Activated naive CD8-positive, alpha-beta T cell (primary cell): ENCODE measurements at regions not wholly inside any gene's neighbourhood (a gene's known extent, or its start where the extent isn't known, plus 50 kb on each side); places are given as distances from the start of the nearest gene placed in this dataset.

ENCODE experiments used
- H3K27ac Mint-ChIP-seq: one replicate; pipeline ENCODE4 v1.8.0; 2021; ENCODE audit warnings: mixed read lengths
- H3K27me3 Mint-ChIP-seq: one replicate; pipeline ENCODE4 v1.8.0; 2021; ENCODE audit warnings: mixed read lengths
- H3K36me3 Mint-ChIP-seq: one replicate; pipeline ENCODE4 v1.8.0; 2021; ENCODE audit warnings: mixed read lengths
- H3K4me1 Mint-ChIP-seq: one replicate; pipeline ENCODE4 v1.8.0; 2021; ENCODE audit warnings: low read depth, mixed read lengths
- H3K4me3 Mint-ChIP-seq: one replicate; pipeline ENCODE4 v1.8.0; 2021; ENCODE audit warnings: mild to moderate bottlenecking, mixed read lengths
- H3K9me3 Mint-ChIP-seq: one replicate; pipeline ENCODE4 v1.8.0; 2021; ENCODE audit warnings: low read depth, mixed read lengths

DNA sequence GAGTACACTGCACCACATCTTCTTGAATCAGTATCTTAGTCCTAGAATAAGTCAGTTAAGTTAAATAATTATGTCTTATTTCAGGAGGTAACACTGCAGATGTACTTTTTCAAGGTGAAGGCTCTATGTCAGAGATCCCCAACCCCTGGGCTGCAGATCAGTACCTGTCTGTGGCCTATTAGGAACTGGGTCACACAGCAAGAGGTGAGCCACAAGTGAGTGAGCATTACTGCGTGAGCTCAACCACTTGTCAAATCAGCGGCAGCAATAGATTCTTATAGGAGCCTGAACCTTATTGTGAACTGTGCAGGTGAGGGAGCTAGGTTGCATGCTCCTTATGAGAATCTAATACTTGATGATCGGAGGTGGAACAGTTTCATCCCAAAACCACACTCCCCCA is 851.9 kb upstream of the ALCAM start:
- Mint-ChIP-seq H3K9me3 (no peaks in the 10 kb centered on the region), H3K27ac (no peak overlapping the region), H3K4me1 (no peaks in the 10 kb centered on the region), H3K4me3 (no peak overlapping the region), H3K36me3 (no peaks in the 10 kb centered on the region), H3K27me3 (no peaks in the 10 kb centered on the region)

DNA sequence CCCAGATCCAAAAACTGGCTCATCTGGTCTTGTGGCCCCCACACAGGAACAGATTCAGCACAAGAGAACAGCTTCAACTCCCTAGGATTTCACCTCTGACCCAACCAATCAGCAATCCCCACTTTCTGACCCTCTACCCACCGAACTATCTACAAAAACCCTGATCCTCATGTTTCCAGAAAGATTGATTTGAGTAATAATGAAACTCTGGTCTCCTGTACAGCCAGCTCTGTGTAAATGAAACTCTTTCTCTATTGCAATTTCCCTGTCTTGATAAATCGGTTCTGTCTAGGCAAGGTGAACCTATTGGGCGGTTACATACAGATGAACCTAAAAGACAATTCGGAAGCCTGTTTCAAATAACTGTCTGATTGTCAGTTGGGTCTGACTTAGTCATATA is 847.6 kb upstream of the ALCAM start:
- Mint-ChIP-seq H3K27ac (no peak overlapping the region), H3K27me3 (no peaks in the 10 kb centered on the region), H3K36me3 (no peaks in the 10 kb centered on the region), H3K4me3 (no peak overlapping the region), H3K9me3 (no peaks in the 10 kb centered on the region), H3K4me1 (no peaks in the 10 kb centered on the region)

DNA sequence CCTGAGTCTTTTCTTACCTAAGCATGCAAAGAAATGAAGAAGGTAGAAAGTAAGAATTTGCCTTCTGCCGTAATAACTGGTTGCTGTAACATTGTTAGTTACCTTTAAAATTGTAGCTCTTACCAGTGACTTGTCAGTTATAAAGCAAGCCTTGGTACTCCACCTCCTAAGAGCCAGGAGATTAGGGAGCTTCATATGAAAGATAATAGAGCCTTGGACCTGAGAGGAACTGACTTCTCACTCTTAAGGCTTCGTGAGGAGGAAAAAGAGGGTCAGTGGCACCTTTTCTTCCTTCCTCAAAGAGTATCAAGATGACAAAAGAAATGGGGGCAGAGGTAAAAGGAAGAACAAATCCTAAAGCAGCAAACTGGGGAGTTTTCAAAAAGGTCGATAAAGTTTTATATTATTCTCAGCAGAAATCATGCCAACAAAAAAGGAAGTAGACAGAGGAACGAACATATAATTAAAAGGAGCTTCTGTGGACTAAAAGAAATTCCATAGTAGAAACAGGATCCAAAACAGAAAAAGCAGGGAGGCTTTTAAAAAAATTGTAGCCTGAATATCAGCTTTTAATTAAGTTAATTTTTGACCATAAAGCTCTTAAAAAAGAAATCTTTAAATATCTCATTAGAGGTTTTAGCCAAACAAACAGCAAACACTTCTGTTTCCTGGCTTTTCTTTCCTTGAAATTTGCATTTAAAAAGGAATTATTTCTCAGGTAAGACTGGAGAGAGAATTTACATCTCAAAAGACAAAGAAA is 847.1 kb upstream of the ALCAM start:
- H3K27ac Mint-ChIP-seq, result no peak overlapping the region
- no peaks in the 10 kb centered on the region for H3K9me3 Mint-ChIP-seq
- no peaks in the 10 kb centered on the region for H3K4me1 Mint-ChIP-seq
- no peaks in the 10 kb centered on the region for H3K27me3 Mint-ChIP-seq
- H3K36me3 Mint-ChIP-seq, result no peaks in the 10 kb centered on the region
- H3K4me3 Mint-ChIP-seq, result no peak overlapping the region

DNA sequence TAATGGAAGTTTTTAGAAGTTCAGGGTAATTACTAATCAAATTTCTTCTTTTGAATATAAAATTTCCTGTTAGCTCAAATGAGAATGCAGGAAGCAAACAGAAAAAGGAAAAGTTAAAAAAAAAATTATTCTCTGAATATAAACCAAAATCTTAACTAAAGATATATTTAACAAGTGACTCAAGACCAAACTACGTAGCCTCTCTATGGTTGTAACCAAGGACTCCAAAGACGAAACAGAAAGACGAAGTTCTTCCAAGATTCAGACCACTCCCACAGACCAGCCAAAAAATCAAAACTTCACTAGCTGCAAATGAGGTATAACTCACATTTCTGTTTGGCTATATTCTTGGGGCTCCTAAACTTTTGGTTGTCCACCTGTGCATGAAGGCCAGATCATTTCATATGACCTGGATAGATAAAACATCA is 846.5 kb upstream of the ALCAM start:
- Mint-ChIP-seq H3K27me3 (no peaks in the 10 kb centered on the region), H3K27ac (no peak overlapping the region), H3K4me1 (no peaks in the 10 kb centered on the region), H3K9me3 (no peaks in the 10 kb centered on the region), H3K36me3 (no peaks in the 10 kb centered on the region), H3K4me3 (no peak overlapping the region)

DNA sequence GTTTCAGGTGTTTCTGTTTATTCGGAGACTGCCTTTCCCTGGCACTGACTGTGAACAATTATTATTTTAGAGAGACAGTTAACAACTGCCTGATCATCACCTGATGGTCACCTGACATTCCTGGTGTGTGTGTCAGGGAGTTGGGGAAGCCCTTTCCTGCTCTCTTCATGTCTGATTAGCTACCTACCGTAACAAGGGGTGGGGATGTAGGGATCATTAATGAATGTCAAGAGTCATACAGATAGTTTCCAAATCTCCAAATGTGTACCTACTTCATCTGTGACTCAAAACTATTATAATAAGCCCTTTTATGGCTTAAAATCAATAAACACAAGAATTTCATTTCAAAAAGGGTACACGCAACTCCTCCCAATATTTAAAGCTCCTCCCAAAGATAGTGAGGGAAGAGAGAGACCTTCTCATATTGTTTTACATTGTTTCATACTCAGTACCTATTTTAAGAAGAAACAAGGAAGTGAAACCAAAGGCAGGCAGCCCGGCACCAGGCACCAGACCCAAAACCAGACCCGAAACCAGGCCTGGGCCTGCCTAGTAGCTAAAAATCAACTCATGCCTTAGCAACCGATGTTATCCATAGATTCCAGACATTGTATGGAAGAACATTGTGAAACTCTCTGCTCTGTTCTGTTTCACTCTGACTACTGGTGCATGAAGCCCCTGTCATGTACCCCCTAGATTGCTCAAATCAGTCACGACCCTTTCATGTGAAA is 844.9 kb upstream of the ALCAM start:
- no peak overlapping the region for H3K4me3 Mint-ChIP-seq
- H3K4me1 Mint-ChIP-seq, result no peaks in the 10 kb centered on the region
- no peaks in the 10 kb centered on the region for H3K9me3 Mint-ChIP-seq
- H3K27ac Mint-ChIP-seq, result no peak overlapping the region
- H3K36me3 Mint-ChIP-seq, result no peaks in the 10 kb centered on the region
- no peaks in the 10 kb centered on the region for H3K27me3 Mint-ChIP-seq

DNA sequence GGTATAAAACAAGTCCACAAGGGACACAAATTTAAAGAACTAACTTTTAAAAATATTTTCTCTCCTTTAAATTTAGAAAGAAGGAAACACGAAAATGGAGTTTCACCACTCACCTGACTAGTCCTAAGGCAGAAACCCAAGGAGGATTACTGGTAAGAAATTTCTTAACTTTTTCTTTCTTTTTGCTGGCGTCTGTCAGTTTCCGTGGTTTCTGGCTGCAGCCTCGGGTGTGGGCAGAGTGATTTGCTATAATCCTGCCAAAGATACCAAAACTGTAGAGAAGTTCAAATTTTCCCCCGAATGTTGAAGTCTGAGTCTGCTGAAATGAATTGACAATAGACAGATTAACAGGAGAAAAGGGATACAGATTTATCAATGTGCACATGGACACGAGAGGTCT is 843.6 kb upstream of the ALCAM start:
- H3K27me3 Mint-ChIP-seq, result no peaks in the 10 kb centered on the region
- H3K27ac Mint-ChIP-seq, result no peak overlapping the region
- H3K9me3 Mint-ChIP-seq, result no peaks in the 10 kb centered on the region
- no peaks in the 10 kb centered on the region for H3K36me3 Mint-ChIP-seq
- no peak overlapping the region for H3K4me3 Mint-ChIP-seq
- no peaks in the 10 kb centered on the region for H3K4me1 Mint-ChIP-seq

DNA sequence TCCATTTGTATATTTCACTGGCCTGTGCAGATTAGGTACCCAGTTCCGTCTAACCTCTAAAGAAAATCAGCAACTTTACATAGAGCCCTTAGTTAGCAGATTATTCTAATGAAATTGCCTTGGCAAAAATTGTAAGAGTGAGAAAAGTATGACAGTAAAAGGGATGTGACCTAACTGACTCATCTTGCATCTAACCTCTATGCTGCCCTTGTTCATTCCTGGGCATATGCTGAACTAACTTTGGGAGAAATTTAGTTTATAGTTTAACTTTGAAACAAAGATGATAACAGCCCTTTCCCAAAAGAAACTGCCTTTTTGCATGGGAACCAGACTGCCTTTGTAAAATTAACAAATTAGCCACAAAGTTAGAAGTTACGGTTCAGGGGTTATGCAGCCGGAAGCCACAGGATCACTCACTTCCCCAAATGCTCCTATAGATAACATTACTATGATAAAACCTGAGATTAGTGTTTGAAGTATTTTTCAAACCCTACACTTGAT is 839.8 kb upstream of the ALCAM start:
- Mint-ChIP-seq H3K27me3 (no peaks in the 10 kb centered on the region), H3K9me3 (no peaks in the 10 kb centered on the region), H3K27ac (no peak overlapping the region), H3K4me3 (no peak overlapping the region), H3K36me3 (no peaks in the 10 kb centered on the region), H3K4me1 (no peaks in the 10 kb centered on the region)

DNA sequence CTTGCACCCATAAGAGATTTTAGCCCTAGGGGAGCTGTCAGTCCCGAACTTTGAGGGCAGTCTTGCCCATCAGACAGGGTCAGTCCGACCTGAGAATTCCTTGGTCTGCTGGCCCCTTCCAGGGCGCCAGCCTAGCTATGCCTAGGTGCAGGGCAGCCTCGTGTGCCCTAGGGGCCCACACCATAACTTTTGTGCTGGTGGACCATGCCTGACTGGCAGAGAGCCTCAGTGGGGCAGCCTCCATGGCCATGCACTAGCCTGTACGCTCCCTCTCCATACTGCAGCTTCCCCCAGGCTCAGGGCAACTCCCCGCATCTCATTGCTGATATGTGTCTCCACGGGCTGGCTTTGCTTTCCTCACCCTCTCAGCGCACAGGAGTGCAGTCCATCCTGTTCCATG is 835.8 kb upstream of the ALCAM start:
- H3K36me3 Mint-ChIP-seq, result no peaks in the 10 kb centered on the region
- H3K27me3 Mint-ChIP-seq, result no peaks in the 10 kb centered on the region
- no peak overlapping the region for H3K27ac Mint-ChIP-seq
- peaks cover 4% of the 10 kb centered on the region for H3K9me3 Mint-ChIP-seq
- no peak overlapping the region for H3K4me3 Mint-ChIP-seq
- no peaks in the 10 kb centered on the region for H3K4me1 Mint-ChIP-seq

DNA sequence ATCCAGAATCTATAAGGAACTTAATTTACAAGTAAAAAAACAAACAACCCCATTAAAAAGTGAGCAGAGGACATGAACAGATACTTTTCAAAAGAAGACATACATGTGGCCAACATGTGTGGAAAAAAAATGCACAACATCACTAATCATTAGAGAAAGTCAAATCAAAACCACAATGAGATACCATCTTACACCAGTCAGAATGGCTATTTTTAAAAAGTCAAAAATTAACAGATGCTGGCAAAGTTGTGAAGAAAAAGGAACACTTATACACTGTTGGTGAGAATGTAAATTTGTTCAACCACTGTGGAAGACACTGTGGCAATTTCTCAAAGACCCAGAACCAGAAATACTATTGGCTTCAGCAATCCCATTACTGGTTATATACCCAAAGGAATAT is 830.0 kb upstream of the ALCAM start:
- no peaks in the 10 kb centered on the region for H3K36me3 Mint-ChIP-seq
- no peak overlapping the region for H3K27ac Mint-ChIP-seq
- H3K27me3 Mint-ChIP-seq, result no peaks in the 10 kb centered on the region
- no peak overlapping the region for H3K4me3 Mint-ChIP-seq
- no peaks in the 10 kb centered on the region for H3K4me1 Mint-ChIP-seq
- peaks cover 4% of the 10 kb centered on the region for H3K9me3 Mint-ChIP-seq

DNA sequence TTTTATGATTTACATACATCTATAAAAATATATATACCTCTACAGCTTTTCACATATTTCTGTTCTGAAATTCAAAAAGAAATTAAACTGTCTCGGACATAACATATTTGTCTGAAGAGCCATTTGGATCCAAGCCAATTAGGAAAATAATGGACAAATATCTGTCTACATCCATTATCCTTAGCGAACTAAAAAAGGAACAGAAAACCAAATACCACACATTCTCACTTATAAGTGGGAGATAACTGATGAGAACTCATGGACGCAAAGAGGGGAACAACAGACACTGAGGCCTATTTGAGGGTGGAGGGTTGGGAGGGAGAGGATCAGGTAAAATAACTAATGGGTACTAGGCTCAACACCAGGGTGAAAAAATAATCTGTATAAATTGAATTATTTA is 829.4 kb upstream of the ALCAM start:
- no peak overlapping the region for H3K27ac Mint-ChIP-seq
- no peaks in the 10 kb centered on the region for H3K4me1 Mint-ChIP-seq
- no peaks in the 10 kb centered on the region for H3K36me3 Mint-ChIP-seq
- no peaks in the 10 kb centered on the region for H3K27me3 Mint-ChIP-seq
- peaks cover 2% of the 10 kb centered on the region for H3K9me3 Mint-ChIP-seq
- H3K4me3 Mint-ChIP-seq, result no peak overlapping the region

DNA sequence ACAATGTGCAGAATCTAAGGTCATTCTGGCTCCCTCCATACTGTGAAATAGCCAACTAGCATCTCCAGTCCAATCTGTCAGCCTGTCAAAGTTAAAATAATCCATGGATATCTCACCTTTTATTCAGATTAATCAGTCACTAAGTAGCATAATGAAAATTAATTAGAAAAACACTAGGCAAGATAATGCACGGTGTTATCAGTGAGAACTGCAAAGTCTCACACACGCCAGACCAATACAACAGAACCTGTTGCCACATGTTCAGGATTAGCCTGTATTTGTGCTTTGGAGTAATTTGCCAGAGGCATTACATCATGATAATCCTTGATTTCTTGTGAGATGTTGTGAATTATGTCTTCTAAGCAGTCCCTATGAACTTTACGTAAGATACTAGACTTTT is 820.4 kb upstream of the ALCAM start:
- Mint-ChIP-seq H3K4me3 (no peak overlapping the region), H3K27me3 (peaks cover 2% of the 10 kb centered on the region), H3K36me3 (no peaks in the 10 kb centered on the region), H3K27ac (no peak overlapping the region), H3K4me1 (no peaks in the 10 kb centered on the region), H3K9me3 (no peaks in the 10 kb centered on the region)

DNA sequence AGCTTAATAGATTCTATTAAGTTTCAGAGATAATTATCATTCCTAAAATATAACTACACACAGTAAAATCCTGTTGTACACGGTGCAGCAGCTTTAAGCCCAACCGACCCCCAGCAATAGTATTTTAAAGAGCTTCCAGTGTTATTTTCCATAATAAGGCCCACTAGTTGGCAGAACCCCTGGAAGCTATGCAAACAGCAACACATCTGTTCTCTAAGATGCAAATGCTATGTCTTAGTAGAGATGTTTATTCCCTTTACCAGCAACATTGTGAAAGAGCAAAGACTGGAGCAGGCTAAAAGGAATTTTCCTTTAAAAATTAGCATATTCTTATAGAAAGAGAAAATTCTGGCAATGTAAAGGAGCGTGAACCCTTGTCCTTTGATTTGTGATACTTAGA is 819.7 kb upstream of the ALCAM start:
- H3K4me3 Mint-ChIP-seq, result no peak overlapping the region
- H3K4me1 Mint-ChIP-seq, result no peaks in the 10 kb centered on the region
- H3K9me3 Mint-ChIP-seq, result no peaks in the 10 kb centered on the region
- no peak overlapping the region for H3K27ac Mint-ChIP-seq
- no peaks in the 10 kb centered on the region for H3K36me3 Mint-ChIP-seq
- peaks cover 2% of the 10 kb centered on the region for H3K27me3 Mint-ChIP-seq

DNA sequence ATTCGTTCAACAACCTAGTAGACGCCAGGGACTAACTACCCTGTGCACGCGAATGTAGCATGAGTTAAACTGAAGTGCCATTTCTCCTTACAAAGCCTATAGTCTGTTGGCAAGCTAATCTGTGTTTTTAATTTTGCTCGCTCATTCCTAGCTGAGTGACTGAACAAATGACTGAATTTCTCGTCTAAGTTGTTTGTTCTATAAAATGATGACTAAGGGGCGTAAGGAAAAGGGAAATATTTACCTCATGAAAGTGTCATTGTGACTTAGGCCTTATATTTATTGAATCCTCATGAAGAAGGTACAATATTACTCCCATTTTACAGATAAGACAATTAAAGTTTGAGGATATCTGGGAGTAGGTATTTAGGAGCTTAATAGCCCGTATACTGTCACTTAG is 818.3 kb upstream of the ALCAM start:
- H3K27ac Mint-ChIP-seq, result no peak overlapping the region
- no peaks in the 10 kb centered on the region for H3K9me3 Mint-ChIP-seq
- H3K27me3 Mint-ChIP-seq, result peaks cover 2% of the 10 kb centered on the region
- no peaks in the 10 kb centered on the region for H3K4me1 Mint-ChIP-seq
- no peak overlapping the region for H3K4me3 Mint-ChIP-seq
- H3K36me3 Mint-ChIP-seq, result no peaks in the 10 kb centered on the region

DNA sequence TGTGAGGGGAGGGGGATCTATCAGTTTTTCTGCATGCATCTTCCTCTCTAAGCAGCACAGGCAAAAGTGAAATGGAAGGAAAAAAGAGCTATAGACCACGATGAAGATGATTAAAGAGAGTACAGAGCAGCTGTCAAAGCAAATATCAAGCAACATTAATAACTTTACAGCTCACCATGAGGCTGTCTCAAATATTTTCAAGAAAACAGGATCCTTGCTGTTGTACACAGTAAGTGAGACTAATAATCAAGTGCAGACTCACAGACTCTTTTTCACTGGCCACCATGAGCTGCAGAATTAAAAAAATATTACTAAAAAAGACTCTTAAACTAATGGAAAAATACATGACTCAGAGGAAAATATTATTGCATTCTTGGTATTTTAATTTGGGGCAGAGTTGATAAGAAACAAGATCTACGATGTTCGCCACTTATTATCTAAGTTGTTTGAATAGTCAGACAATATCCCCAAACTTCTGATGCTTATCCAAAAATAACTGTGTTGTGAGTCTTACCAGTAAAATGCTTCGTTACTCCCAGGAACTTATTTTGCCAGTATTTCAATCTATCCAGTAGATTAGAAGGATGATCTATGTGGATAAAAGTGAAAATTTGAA is 817.5 kb upstream of the ALCAM start:
- Mint-ChIP-seq H3K4me1 (no peaks in the 10 kb centered on the region), H3K4me3 (no peak overlapping the region), H3K27ac (no peak overlapping the region), H3K36me3 (no peaks in the 10 kb centered on the region), H3K9me3 (no peaks in the 10 kb centered on the region), H3K27me3 (peaks cover 2% of the 10 kb centered on the region)

DNA sequence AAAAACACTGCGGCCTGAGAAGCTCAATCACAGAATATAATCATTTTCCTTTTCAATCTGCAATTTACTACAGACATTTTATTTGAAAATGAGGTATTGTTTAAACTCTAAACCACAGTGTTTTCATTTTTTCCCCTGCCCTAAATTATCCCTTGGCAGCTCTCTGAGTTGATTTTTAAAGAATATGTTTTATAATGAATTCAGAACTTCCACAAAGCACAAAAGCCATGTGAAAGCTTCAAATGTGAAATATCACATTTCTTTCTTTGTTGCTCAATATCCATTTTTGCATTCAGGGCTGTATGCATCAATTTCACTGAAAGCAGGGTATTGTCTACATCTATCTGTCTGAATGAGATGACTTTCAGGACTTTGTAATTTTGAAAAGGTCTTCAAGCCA is 813.6 kb upstream of the ALCAM start:
- no peak overlapping the region for H3K4me3 Mint-ChIP-seq
- no peaks in the 10 kb centered on the region for H3K36me3 Mint-ChIP-seq
- H3K9me3 Mint-ChIP-seq, result no peaks in the 10 kb centered on the region
- H3K27ac Mint-ChIP-seq, result no peak overlapping the region
- H3K27me3 Mint-ChIP-seq, result no peaks in the 10 kb centered on the region
- H3K4me1 Mint-ChIP-seq, result no peaks in the 10 kb centered on the region
